GDM1 (cell line): ENCODE measurements at regions not wholly inside any gene's neighbourhood (a gene's known extent, or its start where the extent isn't known, plus 50 kb on each side); places are given as distances from the start of the nearest gene placed in this dataset.
"Not testable (repeated sequence)": the region's sequence is repeated elsewhere in the genome, so short reads cannot be mapped to it uniquely, and the experiment has no call there.

Source experiments
- DNase-seq: peaks from one replicate; lab custom pipeline; 2025; lab: John Stamatoyannopoulos, UW

DNA sequence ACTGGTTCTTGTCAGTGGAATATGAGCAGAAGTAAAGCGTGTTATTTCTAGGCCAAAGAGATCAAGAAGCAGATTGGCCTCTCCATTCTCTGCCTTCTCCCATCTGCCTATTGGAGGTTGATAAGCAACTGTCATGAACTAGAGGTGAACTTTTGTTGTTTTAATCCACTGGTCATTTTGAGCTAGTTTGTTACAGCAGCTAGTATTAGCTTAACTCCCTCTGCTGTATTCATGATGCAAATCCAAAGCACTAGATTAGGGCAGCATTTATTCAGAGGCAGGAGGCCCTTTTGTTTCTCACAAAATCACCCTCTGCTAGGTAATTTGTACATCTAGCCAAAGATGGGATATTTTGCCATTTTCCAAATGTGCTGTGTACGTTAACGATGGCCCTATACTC lies 97.3 kb upstream of the DPT start:
- DNase-seq, result no peak

GRCh38 chr1:168827557-168827956 lies 98.6 kb upstream of the DPT start:
- DNase-seq, result no peak

DNA sequence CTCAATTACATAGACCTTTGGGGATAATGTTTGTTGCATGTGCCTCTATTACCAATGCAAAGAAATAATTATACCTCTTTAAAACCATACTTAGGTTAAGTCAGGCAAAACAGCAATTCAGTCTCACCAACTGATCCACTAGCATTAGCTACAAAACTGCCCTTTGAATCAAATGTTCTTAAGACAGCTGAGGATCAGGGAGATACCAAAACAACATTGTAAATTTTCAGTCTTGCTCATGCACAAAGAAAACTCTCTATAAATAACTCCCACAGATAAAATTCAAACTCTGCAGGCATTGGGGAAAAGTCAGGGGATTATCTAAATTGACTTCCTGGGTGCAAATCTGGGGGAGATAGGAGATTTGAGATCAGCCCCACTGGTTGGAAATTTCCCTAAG lies 100.9 kb upstream of the DPT start:
- no peak for DNase-seq

DNA sequence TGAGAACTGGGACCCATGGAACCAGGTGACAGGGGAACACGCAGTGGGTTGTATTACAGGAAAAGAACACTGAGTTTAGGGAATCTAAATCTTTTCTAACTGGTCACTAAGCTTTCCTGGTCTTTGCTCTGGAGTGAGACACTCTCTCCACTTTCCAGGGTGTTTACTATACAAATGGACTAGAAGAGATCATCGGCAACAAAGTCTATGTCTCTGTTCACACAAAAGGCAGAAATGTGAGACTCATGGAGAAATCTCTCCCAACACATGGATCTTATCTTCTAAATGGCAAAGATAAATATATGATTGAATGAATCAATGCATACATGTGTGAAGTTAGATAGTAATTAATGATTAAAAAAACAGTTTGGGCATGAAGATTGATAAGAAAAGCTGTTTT lies 101.6 kb upstream of the DPT start:
- no peak for DNase-seq

DNA sequence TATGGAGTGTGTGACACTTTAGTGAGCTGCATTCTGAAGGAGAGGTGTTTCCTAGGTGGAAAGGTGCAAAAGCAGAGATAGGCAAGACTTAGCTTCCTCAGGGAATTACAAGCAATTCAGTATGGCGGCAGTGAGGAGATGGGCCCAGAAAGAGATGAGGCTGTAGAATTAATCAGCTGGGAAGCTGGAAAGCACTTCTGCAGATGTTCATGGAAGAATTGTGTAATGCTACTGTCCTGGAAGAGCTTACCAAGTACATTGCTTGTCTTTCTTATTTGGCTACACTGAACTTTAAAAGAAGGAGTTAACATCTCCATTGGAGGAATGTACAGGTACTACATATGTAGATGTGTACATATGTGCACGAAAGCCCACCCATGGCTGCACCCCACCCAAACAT lies 103.7 kb upstream of the DPT start:
- no peak for DNase-seq

- no peak for DNase-seq
Observed at GRCh38 chr1:168833362-168833761, 104.4 kb upstream of the DPT start.

- no peak for DNase-seq
Observed at GRCh38 chr1:168833801-168834224, 104.8 kb upstream of the DPT start.

- DNase-seq, result no peak
Observed at GRCh38 chr1:168834225-168834872, 105.3 kb upstream of the DPT start.

- no peak for DNase-seq
Observed at GRCh38 chr1:168835176-168835575, 106.2 kb upstream of the DPT start.

GRCh38 chr1:168835791-168836190 lies 106.8 kb upstream of the DPT start:
- no peak for DNase-seq

- DNase-seq, result no peak
Observed at GRCh38 chr1:168836469-168836868, 107.5 kb upstream of the DPT start.

DNA sequence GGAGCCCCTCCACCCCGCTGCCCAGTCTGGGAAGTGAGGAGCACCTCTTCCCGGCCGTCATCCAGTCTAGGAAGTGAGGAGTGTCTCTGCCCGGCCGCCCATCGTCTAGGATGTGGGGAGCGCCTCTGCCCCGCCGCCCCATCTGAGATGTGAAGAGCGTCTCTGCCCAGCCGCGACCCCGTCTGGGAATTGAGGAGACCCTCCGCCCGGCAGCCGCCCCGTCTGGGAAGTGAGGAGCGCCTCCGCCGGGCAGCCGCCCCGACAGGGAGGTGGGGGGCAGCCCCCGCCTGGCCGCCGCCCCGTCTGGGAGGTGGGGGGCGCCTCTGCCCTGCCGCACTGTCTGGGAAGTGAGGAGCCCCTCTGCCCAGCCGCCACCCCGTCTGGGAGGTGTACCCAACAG lies 108.2 kb upstream of the DPT start:
- DNase-seq, result not testable (repeated sequence)

DNA sequence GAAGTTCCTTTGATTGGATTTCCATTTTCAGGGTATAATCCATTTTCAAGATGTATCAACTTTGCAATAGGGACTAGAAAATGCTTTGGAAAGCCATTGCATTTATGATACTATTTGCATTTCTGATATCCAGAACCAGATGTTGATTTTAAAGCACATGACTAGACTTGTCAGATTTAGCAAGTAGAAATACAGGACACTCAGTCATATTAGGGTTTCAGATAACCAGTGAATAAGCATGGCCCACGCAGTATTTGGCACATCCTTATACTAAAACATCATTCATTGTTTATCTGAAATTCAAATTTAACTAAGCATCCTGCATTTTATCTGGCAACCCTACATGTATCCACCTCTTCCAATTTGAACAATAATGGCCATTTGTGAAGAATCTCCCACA lies 113.3 kb upstream of the DPT start:
- DNase-seq, result no peak

GRCh38 chr1:168842916-168843315 lies 113.9 kb upstream of the DPT start:
- no peak for DNase-seq

DNA sequence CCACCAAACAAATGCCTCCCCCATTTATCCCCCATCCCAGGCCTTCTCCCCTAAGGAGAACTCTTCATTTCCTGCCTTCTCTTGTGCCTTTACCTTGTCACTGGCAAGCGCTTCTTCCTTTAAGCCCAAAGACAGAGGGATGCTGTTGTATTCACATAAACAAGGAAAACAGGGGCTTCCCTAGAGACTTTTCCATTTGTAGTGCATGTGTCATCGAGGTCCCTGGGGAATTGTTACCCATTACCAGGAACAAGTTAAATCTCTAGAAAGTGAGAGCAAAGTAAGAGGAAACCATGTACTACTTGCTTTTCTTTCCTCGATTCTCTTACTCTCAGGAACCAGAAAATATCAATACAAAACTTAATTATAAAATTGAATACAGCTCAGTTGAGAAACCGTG lies 114.4 kb upstream of the DPT start:
- DNase-seq, result no peak

GRCh38 chr1:168843950-168844349 lies 114.9 kb upstream of the DPT start:
- no peak for DNase-seq

- no peak for DNase-seq
Observed at GRCh38 chr1:168845140-168845539, 116.1 kb upstream of the DPT start.

DNA sequence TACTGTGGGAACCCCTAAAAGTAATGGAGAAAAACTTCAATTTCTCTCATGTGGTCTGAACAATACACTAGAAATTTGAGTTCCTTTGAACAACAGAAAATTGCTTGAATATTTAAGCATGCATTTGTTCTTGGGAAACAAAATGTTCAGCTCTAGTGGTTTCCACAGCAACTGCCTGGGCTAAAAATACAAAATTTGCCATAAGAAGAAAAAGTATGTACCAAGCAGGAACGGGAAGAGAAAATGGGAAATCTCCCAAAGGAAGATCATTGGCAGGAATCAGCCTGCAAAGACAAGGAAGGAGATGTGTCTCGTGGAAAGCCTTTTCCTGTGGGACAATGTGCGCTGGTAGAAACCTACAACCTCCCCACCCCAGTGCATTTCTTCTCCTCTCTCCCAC lies 119.0 kb upstream of the DPT start:
- no peak for DNase-seq

DNA sequence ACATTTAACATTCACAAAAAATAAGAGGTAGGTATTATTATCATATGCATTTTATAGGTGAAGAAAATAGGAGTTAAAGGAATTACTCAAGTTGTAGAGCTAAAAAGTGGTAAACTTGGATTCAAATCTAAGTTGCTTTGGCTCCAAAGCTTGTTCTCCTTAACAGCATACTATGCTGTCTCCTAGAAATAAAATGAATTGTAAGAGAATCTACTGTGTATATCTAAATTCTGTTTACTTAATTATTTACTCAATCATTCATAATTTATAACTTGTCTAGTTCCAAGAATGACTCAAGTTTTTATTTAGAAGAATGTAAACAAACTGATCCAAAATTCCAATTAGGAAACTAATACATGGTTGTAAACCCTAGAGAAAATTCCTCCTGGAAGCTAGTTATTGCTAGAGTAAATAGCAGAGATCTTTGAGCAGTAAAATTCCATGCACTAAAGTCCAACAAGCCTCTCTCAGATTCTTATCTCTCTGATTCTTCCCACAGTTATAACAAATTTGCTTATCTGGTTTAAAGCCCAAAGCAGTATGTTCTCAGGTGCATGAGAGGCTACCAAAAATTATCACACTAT lies 132.5 kb upstream of the DPT start:
- no peak for DNase-seq

GRCh38 chr1:168863772-168864171 lies 134.8 kb upstream of the DPT start:
- no peak for DNase-seq

GRCh38 chr1:168864266-168864665 lies 135.3 kb upstream of the DPT start:
- no peak for DNase-seq

DNA sequence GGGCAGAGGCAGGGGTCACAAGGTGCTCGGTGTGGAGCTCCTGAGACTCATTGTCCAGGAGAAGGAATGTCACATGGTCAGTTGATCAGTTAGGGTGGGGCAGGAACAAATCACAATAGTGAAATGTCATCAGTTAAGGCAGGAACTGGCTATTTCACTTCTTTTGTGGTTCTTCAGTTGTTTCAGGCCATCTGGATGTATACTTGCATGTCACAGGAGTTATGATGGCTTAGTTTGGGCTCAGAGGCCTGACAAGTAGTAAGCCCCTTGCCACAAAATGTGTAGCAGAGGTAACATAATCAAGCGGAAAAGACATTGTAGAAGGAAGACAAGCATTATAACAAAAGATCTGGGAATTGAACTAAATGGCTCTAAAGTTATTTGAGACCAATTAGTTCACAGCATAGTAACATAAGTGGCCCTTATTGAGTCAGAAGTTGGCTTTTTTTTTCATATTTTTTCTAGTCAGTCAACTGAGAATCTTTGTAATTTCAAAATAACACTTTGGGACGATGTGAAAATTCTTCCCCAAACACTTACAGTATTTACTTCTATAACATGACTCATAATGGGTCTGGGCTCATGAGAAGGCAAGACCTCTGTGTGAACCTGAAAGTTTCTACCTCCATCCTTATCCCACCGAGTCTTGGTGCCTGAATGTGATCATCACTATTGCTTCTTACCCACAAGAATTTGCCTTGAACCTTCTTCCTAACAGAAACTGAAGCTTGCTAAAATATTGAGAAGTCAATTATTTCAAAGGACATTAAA lies 137.0 kb upstream of the DPT start:
- DNase-seq, result no peak

GRCh38 chr1:168867941-168868634 lies 139.1 kb upstream of the DPT start:
- no peak for DNase-seq
